HEK293T (cell line): ENCODE measurements at regions not wholly inside any gene's neighbourhood (a gene's known extent, or its start where the extent isn't known, plus 50 kb on each side); places are given as distances from the start of the nearest gene placed in this dataset.
"Not testable (repeated sequence)": the region's sequence is repeated elsewhere in the genome, so short reads cannot be mapped to it uniquely, and the experiment has no call there.

Source experiments
- CTCF ChIA-PET: fragments of 350-600 bp; formaldehyde crosslinking; extraction: SDS; loops from one replicate; lab custom pipeline; 2021; ENCODE audit warnings: antibody characterized with exemption, inconsistent platforms; lab: Yijun Ruan, JAX
- POLR2A ChIA-PET: fragments of 350-600 bp; formaldehyde crosslinking; extraction: SDS; loops from one replicate; lab custom pipeline; 2020; ENCODE audit warnings: antibody characterized with exemption, inconsistent platforms; lab: Yijun Ruan, JAX
- DNase-seq: peaks from one replicate; pipeline ENCODE4 v3.0.0; 2012; ENCODE audit warnings: mixed read lengths; ENCODE audit errors: extremely low spot score
- ARNT ChIP-seq: fragments of 450-650 bp; IDR thresholded peaks from 2 replicates; pipeline ENCODE4 v1.6.1; 2017; ENCODE audit warnings: mild to moderate bottlenecking
- BHLHE40 ChIP-seq: fragments of 450-650 bp; IDR thresholded peaks from 2 replicates; pipeline ENCODE4 v1.6.1; 2016; ENCODE audit warnings: mild to moderate bottlenecking, moderate library complexity, borderline replicate concordance
- CTBP1 ChIP-seq: fragments of 450-650 bp; IDR thresholded peaks from 2 replicates; pipeline ENCODE4 v1.6.1; 2016; ENCODE audit warnings: borderline replicate concordance
- ELF4 ChIP-seq: fragments of 450-650 bp; IDR thresholded peaks from 2 replicates; pipeline ENCODE4 v1.6.1; 2017; ENCODE audit warnings: antibody characterized with exemption
- FOXA1 ChIP-seq: fragments of 450-650 bp; IDR thresholded peaks from 2 replicates; pipeline ENCODE4 v1.6.1; 2016; ENCODE audit warnings: mild to moderate bottlenecking
- FOXK2 ChIP-seq: fragments of 450-650 bp; IDR thresholded peaks from 2 replicates; pipeline ENCODE4 v1.6.1; 2016; ENCODE audit warnings: mild to moderate bottlenecking
- FOXM1 ChIP-seq: fragments of 450-650 bp; IDR thresholded peaks from 2 replicates; pipeline ENCODE4 v1.6.1; 2017; ENCODE audit warnings: mild to moderate bottlenecking, borderline replicate concordance
- HDGF ChIP-seq: fragments of 450-650 bp; IDR thresholded peaks from 2 replicates; pipeline ENCODE4 v1.6.1; 2017; ENCODE audit warnings: antibody characterized with exemption, borderline replicate concordance
- L3MBTL2 ChIP-seq: fragments of 450-650 bp; conservative IDR thresholded peaks from 2 replicates; pipeline ENCODE4 v1.6.1; 2016; ENCODE audit warnings: mild to moderate bottlenecking
- LEF1 ChIP-seq: fragments of 450-650 bp; IDR thresholded peaks from 2 replicates; pipeline ENCODE4 v1.6.1; 2017; ENCODE audit warnings: mild to moderate bottlenecking, borderline replicate concordance
- NFRKB ChIP-seq: fragments of 450-650 bp; IDR thresholded peaks from 2 replicates; pipeline ENCODE4 v1.6.1; 2016; ENCODE audit warnings: mild to moderate bottlenecking, moderate library complexity
- SP1 ChIP-seq: fragments of 450-650 bp; IDR thresholded peaks from 2 replicates; pipeline ENCODE4 v1.6.1; 2017
- SUZ12 ChIP-seq: fragments of 450-650 bp; IDR thresholded peaks from 2 replicates; pipeline ENCODE4 v1.6.1; 2016; ENCODE audit warnings: mild to moderate bottlenecking
- TARDBP ChIP-seq: fragments of 450-650 bp; IDR thresholded peaks from 2 replicates; pipeline ENCODE4 v1.6.1; 2016
- ZNF384 ChIP-seq: fragments of 450-650 bp; IDR thresholded peaks from 2 replicates; pipeline ENCODE4 v1.6.1; 2016
- TF ChIP-seq, protein P1 (sequence below): fragments of 450-650 bp; IDR thresholded peaks from 2 replicates; pipeline ENCODE4 v1.6.1; 2016

DNA sequence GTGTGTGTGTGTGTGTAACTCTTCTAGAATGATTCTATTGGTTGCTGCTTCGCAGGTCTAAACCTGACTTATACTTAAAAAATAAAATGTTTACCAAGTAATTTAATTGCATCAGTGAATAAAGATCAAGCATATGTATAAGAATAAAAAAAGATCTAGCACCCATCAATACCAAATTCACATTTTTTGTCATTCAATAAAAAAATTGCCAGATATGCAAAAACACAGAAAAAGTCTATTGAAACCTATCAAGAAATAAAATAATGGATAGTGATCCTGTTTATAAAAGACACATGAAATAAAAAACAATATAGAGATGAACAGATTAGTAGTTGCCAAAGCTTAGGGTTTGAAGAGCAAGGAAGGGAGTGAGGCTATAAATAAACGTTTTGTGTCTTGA is 2095.0 kb upstream of the ACO1 start:
- CTCF ChIA-PET: no interaction called here
- no peak for DNase-seq
- TF ChIP-seq SP1 (no peak), FOXA1 (no peak), LEF1 (no peak), ELF4 (no peak), HDGF (no peak), ZNF384 (no peak), TARDBP (no peak), L3MBTL2 (no peak), SUZ12 (no peak)
- TF ChIP-seq, protein P1, sequence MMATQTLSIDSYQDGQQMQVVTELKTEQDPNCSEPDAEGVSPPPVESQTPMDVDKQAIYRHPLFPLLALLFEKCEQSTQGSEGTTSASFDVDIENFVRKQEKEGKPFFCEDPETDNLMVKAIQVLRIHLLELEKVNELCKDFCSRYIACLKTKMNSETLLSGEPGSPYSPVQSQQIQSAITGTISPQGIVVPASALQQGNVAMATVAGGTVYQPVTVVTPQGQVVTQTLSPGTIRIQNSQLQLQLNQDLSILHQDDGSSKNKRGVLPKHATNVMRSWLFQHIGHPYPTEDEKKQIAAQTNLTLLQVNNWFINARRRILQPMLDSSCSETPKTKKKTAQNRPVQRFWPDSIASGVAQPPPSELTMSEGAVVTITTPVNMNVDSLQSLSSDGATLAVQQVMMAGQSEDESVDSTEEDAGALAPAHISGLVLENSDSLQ: no peak
- POLR2A ChIA-PET: no interaction called here

DNA sequence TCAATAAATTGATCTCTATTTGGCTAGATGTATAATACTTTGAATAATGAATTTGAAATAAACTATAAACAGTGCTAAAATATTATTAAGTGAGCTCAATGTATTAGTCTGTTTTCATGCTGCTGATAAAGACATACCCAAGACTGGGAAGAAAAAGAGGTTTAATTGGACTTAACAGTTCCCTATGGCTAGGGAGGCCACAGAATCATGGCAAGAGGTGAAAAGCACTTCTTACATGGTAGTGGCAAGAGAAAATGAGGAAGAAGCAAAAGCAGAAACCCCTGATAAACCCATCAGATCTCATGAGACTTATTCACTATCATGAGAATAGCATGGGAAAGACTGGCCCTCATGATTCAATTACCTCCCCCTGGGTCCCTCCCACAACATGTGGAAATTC is 2092.4 kb upstream of the ACO1 start:
- DNase-seq, POLR2A ChIA-PET, CTCF ChIA-PET: not testable (repeated sequence)

DNA sequence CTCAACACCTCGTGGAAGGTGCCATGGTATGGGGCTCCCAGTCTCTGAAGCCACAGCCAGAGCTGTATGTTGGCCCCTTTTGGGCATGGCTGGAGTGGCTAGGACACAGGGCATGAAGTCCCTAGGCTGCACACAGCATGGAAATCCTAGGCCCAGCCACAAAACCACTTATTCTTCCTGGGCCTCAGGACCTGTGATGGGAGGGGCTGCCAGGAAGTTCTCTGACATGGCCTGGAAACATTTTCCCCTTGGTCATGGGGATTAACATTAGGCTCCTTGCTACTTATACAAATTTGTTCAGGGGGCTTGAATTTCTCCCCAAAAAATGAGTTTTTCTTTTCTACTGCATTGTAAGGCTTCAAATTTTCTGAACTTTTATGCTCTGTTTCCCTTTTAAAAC is 2091.2 kb upstream of the ACO1 start:
- POLR2A ChIA-PET: no interaction called here
- CTCF ChIA-PET: no interaction called here
- no peak for DNase-seq
- TF ChIP-seq ELF4 (no peak), FOXM1 (no peak), ARNT (no peak), CTBP1 (no peak), SUZ12 (no peak), TARDBP (no peak), FOXA1 (no peak), BHLHE40 (no peak), LEF1 (no peak), L3MBTL2 (no peak), HDGF (no peak), NFRKB (no peak), ZNF384 (no peak), FOXK2 (no peak), SP1 (no peak)
- TF ChIP-seq, protein P1: no peak

DNA sequence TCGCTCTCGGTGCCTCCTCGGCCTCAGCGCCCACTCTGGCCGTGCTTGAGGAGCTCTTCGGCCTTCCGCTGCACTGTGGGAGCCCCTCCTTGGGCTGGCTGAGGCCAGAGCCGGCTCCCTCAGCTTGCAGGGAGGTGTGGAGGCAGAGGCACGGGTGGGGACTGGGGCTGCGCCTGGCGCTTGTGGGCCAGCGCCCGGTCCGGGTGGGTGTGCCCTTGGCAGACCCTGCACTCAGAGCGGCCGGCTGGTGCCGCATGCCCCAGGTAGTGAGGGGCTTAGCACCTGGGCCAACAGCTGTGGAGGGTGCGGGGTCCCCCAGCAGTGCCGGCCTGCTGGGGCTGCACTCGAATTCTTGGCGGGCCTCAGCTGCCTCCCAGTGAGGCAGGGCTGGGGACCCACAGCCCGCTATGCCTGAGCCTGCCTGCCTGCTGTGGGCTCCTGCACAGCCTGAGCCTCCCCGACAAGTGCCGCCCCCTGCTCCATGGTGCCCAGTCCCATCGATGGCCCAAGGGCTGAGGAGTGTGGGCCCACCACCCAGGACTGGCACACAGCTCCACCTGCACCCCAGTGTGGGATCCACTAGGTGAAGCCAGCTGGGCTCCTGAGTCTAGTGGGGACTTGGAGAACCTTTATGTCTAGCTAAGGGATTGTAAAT is 2085.2 kb upstream of the ACO1 start:
- CTCF ChIA-PET: no interaction called here
- TF ChIP-seq ARNT (no peak), NFRKB (no peak), FOXK2 (no peak), L3MBTL2 (no peak), LEF1 (no peak), ELF4 (no peak), FOXM1 (no peak), CTBP1 (no peak), SUZ12 (no peak), HDGF (no peak), SP1 (no peak), FOXA1 (no peak), ZNF384 (no peak), BHLHE40 (no peak), TARDBP (no peak)
- TF ChIP-seq, protein P1: no peak
- POLR2A ChIA-PET: no interaction called here
- no peak for DNase-seq

DNA sequence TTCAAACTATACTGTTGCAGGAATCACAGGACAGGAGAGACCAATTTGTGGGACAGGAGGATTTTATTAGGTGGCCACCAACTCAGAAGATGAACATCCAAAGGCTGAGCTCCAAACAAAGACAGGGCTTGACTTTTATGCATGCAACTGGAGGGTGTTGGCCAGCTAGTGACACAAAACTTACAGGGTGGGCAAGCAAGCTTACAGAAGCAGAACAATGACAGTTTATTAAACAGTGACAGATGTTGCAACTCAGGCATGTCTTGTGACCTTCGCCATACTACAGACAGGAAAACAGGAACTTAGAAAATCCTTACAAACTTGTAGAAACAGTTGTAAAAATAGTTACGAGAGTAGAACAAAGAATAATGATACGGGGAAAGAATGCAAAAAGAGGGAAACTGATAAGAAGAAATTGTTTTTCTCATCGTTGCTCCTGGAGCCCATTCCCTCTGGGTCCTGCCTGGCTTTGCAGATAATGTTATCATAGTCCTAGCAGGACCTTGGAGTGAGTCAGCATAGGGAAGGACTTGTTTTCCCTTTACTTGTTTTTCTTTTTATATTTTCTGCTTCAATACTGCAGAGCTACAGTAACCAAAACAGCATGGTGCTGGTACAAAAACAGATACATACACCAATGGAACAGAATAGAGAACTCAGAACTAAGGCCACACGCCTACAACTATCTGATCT is 2083.0 kb upstream of the ACO1 start:
- no peak for DNase-seq
- TF ChIP-seq ELF4: no peak
- TF ChIP-seq, protein P1: no peak
- TF ChIP-seq L3MBTL2: no peak
- no peak for TF ChIP-seq CTBP1
- ChIA-PET POLR2A (no interaction called here), CTCF (no interaction called here)

DNA sequence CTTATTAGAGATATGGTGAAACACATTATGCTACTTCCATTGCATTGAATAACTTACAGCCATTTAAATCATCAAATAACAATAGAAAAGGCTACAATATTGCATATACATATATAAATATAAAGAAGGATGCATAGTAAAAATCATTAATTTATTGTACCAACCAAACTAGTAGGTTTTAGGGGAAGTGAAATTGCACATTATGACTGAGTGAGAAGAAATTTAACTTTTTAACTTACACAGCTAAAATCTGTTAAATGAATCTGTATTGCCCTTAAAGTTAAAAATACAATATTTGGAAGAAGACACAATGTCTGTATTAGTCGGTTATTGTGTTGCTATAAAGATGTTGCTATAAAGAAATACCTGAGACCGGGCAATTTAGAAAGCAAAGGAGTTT is 2073.7 kb upstream of the ACO1 start:
- POLR2A ChIA-PET: no interaction called here
- DNase-seq: no peak
- no peak for TF ChIP-seq SP1
- no peak for TF ChIP-seq FOXA1
- CTCF ChIA-PET: no interaction called here
